ENCODE measurements at regions not wholly inside any gene's neighbourhood (a gene's known extent, or its start where the extent isn't known, plus 50 kb on each side); places are given as distances from the start of the nearest gene placed in this dataset.

- H3K9me3 ChIP-seq (ENCODE audit: control extremely low read depth in 1 of 5, control insufficient read depth in 4 of 5, insufficient read depth in 2 of 5, low read depth in 1 of 5, low read length in 4 of 5), result no peaks in the 10 kb centered on the region
- H3K27ac ChIP-seq (ENCODE audit: insufficient read depth in 1 of 2, low read depth in 1 of 2, low read length in 2 of 2, poor library complexity in 1 of 2, severe bottlenecking in 2 of 2), result no peak overlapping the region
- POLR2A ChIA-PET, result no interaction called here
- H3K36me3 ChIP-seq (ENCODE audit: control insufficient read depth in 4 of 4, insufficient read depth in 4 of 4, low read length in 3 of 4), result no peaks in the 10 kb centered on the region
- CTCF ChIA-PET, result no interaction called here
- H3K4me1 ChIP-seq (ENCODE audit: control extremely low read depth in 1 of 4, control insufficient read depth in 4 of 4, insufficient read depth in 4 of 4, low read length in 3 of 4), result no peaks in the 10 kb centered on the region
- no peak for DNase-seq
- H3K4me3 ChIP-seq (ENCODE audit: control insufficient read depth in 1 of 7, extremely low read depth in 1 of 7, insufficient read depth in 4 of 7, low read depth in 2 of 7, low read length in 6 of 7), result no peak overlapping the region
- no peaks in the 10 kb centered on the region for H3K27me3 ChIP-seq (replicated peaks in 2 of 5; ENCODE audit: control insufficient read depth in 4 of 5, insufficient read depth in 5 of 5, low read length in 4 of 5)
Measured at GRCh38 chr16:51801635-51802034, 650.6 kb upstream of the SALL1 start.

- WGBS (ENCODE audit: insufficient coverage), result 93% methylated on average over 2 of the region's 6 CpGs
- ChIA-PET POLR2A (no interaction called here), CTCF (no interaction called here)
- Histone ChIP-seq H3K27me3 (replicated peaks in 2 of 5; ENCODE audit: control insufficient read depth in 4 of 5, insufficient read depth in 5 of 5, low read length in 4 of 5) (no peaks in the 10 kb centered on the region), H3K9me3 (ENCODE audit: control extremely low read depth in 1 of 5, control insufficient read depth in 4 of 5, insufficient read depth in 2 of 5, low read depth in 1 of 5, low read length in 4 of 5) (no peaks in the 10 kb centered on the region), H3K4me3 (ENCODE audit: control insufficient read depth in 1 of 7, extremely low read depth in 1 of 7, insufficient read depth in 4 of 7, low read depth in 2 of 7, low read length in 6 of 7) (no peak overlapping the region), H3K36me3 (ENCODE audit: control insufficient read depth in 4 of 4, insufficient read depth in 4 of 4, low read length in 3 of 4) (no peaks in the 10 kb centered on the region), H3K27ac (ENCODE audit: insufficient read depth in 1 of 2, low read depth in 1 of 2, low read length in 2 of 2, poor library complexity in 1 of 2, severe bottlenecking in 2 of 2) (no peak overlapping the region), H3K4me1 (ENCODE audit: control extremely low read depth in 1 of 4, control insufficient read depth in 4 of 4, insufficient read depth in 4 of 4, low read length in 3 of 4) (no peaks in the 10 kb centered on the region)
- DNase-seq, result no peak
Measured at GRCh38 chr16:51797669-51798259, 646.7 kb upstream of the SALL1 start.

DNA sequence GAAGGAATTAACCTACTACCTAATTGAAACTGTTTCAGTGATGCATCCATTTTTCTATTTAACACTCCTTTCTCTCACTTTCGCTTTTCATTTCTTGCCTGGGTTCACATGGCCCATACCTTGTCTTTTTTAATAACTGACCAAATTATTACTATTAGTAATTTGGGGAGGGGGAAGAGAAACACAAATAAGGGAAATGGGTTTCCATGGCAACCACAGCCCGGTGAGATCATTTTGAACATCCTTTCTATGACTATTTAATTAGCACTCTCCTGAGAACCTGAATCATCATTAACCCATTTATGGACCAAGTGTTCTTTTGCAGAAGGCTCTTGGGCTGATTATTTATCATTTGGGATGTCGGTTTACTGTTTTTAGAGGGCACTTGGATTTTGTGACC lies 628.2 kb upstream of the SALL1 start:
- H3K4me1 ChIP-seq (ENCODE audit: control extremely low read depth in 1 of 4, control insufficient read depth in 4 of 4, insufficient read depth in 4 of 4, low read length in 3 of 4), result no peaks in the 10 kb centered on the region
- ChIA-PET POLR2A (no interaction called here), CTCF (no interaction called here)
- no peaks in the 10 kb centered on the region for H3K27me3 ChIP-seq (replicated peaks in 2 of 5; ENCODE audit: control insufficient read depth in 4 of 5, insufficient read depth in 5 of 5, low read length in 4 of 5)
- H3K9me3 ChIP-seq (ENCODE audit: control extremely low read depth in 1 of 5, control insufficient read depth in 4 of 5, insufficient read depth in 2 of 5, low read depth in 1 of 5, low read length in 4 of 5), result no peaks in the 10 kb centered on the region
- WGBS (ENCODE audit: insufficient coverage), result 100% methylated on average over 1 of the region's 3 CpGs
- no peak overlapping the region for H3K4me3 ChIP-seq (ENCODE audit: control insufficient read depth in 1 of 7, extremely low read depth in 1 of 7, insufficient read depth in 4 of 7, low read depth in 2 of 7, low read length in 6 of 7)
- no peak for DNase-seq
- H3K27ac ChIP-seq (ENCODE audit: insufficient read depth in 1 of 2, low read depth in 1 of 2, low read length in 2 of 2, poor library complexity in 1 of 2, severe bottlenecking in 2 of 2), result no peak overlapping the region
- H3K36me3 ChIP-seq (ENCODE audit: control insufficient read depth in 4 of 4, insufficient read depth in 4 of 4, low read length in 3 of 4), result no peaks in the 10 kb centered on the region

DNA sequence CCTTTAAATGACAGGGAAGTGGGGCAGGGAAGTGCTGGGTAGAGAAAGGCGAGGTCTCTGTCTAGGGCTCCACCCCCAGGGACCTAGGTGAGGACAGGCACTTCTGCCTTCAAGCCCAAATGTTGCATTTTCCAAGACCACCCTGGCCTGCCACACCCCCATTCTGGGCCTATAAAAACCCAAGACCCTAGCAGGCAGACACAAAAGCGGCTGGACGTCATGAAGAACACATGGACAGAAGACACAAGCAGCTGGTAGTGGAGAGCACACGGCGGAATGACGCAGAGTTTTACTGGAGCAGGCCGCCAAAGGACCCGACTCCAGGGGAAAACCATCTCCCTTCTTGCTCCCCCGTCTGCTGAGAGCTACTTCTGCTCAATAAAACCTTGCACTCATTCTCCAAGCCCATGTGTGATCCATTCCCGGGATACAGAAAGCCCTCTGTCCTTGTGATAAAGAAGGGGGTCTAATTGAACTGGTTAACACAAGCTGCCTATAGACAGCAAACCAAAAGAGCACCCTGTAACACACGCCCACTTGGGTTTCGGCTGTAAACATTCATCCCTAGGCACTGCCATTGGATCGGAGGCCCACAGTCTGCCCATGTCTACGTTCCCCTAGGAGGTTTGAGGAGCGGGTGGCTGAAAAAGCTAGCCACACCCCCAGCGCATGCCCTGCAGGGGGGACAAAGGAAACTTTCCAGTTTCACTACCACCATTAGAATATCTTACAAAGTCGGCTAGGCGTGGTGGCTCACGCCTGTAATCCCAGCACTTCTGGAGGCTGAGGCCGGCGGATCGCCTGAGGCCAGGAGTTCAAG lies 622.2 kb upstream of the SALL1 start:
- no peaks in the 10 kb centered on the region for H3K9me3 ChIP-seq (ENCODE audit: control extremely low read depth in 1 of 5, control insufficient read depth in 4 of 5, insufficient read depth in 2 of 5, low read depth in 1 of 5, low read length in 4 of 5)
- H3K4me1 ChIP-seq (ENCODE audit: control extremely low read depth in 1 of 4, control insufficient read depth in 4 of 4, insufficient read depth in 4 of 4, low read length in 3 of 4), result no peaks in the 10 kb centered on the region
- no peak overlapping the region for H3K27ac ChIP-seq (ENCODE audit: insufficient read depth in 1 of 2, low read depth in 1 of 2, low read length in 2 of 2, poor library complexity in 1 of 2, severe bottlenecking in 2 of 2)
- no peaks in the 10 kb centered on the region for H3K36me3 ChIP-seq (ENCODE audit: control insufficient read depth in 4 of 4, insufficient read depth in 4 of 4, low read length in 3 of 4)
- WGBS (ENCODE audit: insufficient coverage), result 85% methylated on average over 18 of the region's 22 CpGs
- DNase-seq, result no peak
- CTCF ChIA-PET, result no interaction called here
- POLR2A ChIA-PET, result no interaction called here
- peaks cover 0 to 2% (median 0%) of the 10 kb centered on the region in 5 experiments for H3K27me3 ChIP-seq (replicated peaks in 2 of 5; ENCODE audit: control insufficient read depth in 4 of 5, insufficient read depth in 5 of 5, low read length in 4 of 5)
- H3K4me3 ChIP-seq (ENCODE audit: control insufficient read depth in 1 of 7, extremely low read depth in 1 of 7, insufficient read depth in 4 of 7, low read depth in 2 of 7, low read length in 6 of 7), result no peak overlapping the region

- Histone ChIP-seq H3K4me3 (ENCODE audit: control insufficient read depth in 1 of 7, extremely low read depth in 1 of 7, insufficient read depth in 4 of 7, low read depth in 2 of 7, low read length in 6 of 7) (no peak overlapping the region), H3K27me3 (replicated peaks in 2 of 5; ENCODE audit: control insufficient read depth in 4 of 5, insufficient read depth in 5 of 5, low read length in 4 of 5) (peaks cover 0 to 14% (median 6%) of the 10 kb centered on the region in 5 experiments), H3K4me1 (ENCODE audit: control extremely low read depth in 1 of 4, control insufficient read depth in 4 of 4, insufficient read depth in 4 of 4, low read length in 3 of 4) (no peaks in the 10 kb centered on the region), H3K27ac (ENCODE audit: insufficient read depth in 1 of 2, low read depth in 1 of 2, low read length in 2 of 2, poor library complexity in 1 of 2, severe bottlenecking in 2 of 2) (no peak overlapping the region), H3K36me3 (ENCODE audit: control insufficient read depth in 4 of 4, insufficient read depth in 4 of 4, low read length in 3 of 4) (no peaks in the 10 kb centered on the region), H3K9me3 (ENCODE audit: control extremely low read depth in 1 of 5, control insufficient read depth in 4 of 5, insufficient read depth in 2 of 5, low read depth in 1 of 5, low read length in 4 of 5) (no peaks in the 10 kb centered on the region)
- ChIA-PET POLR2A (no interaction called here), CTCF (interaction anchor here (1.2 kb wide), 1 partner anchor 10 kb away, joined by 3 read pairs; no protein-coding TSS in a partner anchor)
- no peak for DNase-seq
- no CpG with 5 or more reads among the region's 2 CpGs for WGBS (ENCODE audit: insufficient coverage)
Measured at GRCh38 chr16:51766739-51767138, 615.7 kb upstream of the SALL1 start.

DNA sequence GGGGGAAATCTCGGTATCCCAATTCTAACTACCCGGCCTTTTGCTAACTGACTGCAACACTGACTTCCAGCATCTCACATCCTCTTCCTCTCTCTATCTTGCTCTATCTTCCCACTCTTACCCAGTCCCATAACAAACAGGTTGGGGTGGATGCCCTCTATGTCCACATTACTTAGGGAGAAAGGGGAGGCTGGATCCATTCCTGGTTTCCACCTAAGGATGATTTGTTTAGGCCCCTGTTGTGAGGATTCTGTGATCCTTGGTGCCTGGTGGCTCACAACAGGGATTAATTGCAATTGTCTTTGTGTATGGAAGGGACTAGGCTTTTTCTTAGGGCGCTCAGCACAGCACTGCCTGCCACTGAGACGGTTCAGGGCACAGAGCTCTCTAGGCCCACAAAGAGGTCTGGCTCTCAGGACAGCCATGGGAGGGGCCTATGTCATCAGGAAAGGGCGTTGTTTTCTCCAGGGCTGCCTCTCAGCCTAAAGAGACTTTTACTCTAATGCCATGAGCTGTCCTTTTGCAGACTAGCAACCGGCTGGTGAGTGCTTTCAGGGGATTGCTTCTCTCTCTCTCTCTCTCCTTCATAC lies 612.1 kb upstream of the SALL1 start:
- ChIA-PET POLR2A (no interaction called here), CTCF (no interaction called here)
- H3K4me3 ChIP-seq (ENCODE audit: control insufficient read depth in 1 of 7, extremely low read depth in 1 of 7, insufficient read depth in 4 of 7, low read depth in 2 of 7, low read length in 6 of 7), result no peak overlapping the region
- no peaks in the 10 kb centered on the region for H3K9me3 ChIP-seq (ENCODE audit: control extremely low read depth in 1 of 5, control insufficient read depth in 4 of 5, insufficient read depth in 2 of 5, low read depth in 1 of 5, low read length in 4 of 5)
- H3K27me3 ChIP-seq (replicated peaks in 2 of 5; ENCODE audit: control insufficient read depth in 4 of 5, insufficient read depth in 5 of 5, low read length in 4 of 5), result peaks cover 0 to 33% (median 13%) of the 10 kb centered on the region in 5 experiments
- DNase-seq, result no peak
- H3K36me3 ChIP-seq (ENCODE audit: control insufficient read depth in 4 of 4, insufficient read depth in 4 of 4, low read length in 3 of 4), result no peaks in the 10 kb centered on the region
- no peaks in the 10 kb centered on the region for H3K4me1 ChIP-seq (ENCODE audit: control extremely low read depth in 1 of 4, control insufficient read depth in 4 of 4, insufficient read depth in 4 of 4, low read length in 3 of 4)
- H3K27ac ChIP-seq (ENCODE audit: insufficient read depth in 1 of 2, low read depth in 1 of 2, low read length in 2 of 2, poor library complexity in 1 of 2, severe bottlenecking in 2 of 2), result no peak overlapping the region
- WGBS (ENCODE audit: insufficient coverage), result 91% methylated on average over 5 of the region's 6 CpGs

Data from common myeloid progenitor, CD34-positive (primary cell).